Cardiac muscle cell (in vitro differentiated cells and primary cell): ENCODE measurements at regions not wholly inside any gene's neighbourhood (a gene's known extent, or its start where the extent isn't known, plus 50 kb on each side); places are given as distances from the start of the nearest gene placed in this dataset.

Source experiments
- DNase-seq, 2 donors: peaks; one replicate each; pipeline versions ENCODE4 v3.0.0 to v3.0.0-alpha.2; 2010 to 2017; ENCODE audit warnings: low read depth in 1 of 2, low spot score in 1 of 2
- H3K27ac ChIP-seq: fragments of 200-600 bp; sonication (generic); 2 replicates; pipeline ENCODE4 v1.5.1; 2016
- H3K27me3 ChIP-seq: fragments of 200-600 bp; sonication (generic); 2 replicates; pipeline ENCODE4 v1.6.0; 2016; ENCODE audit warnings: control low read depth
- H3K36me3 ChIP-seq: fragments of 200-600 bp; sonication (generic); 2 replicates; pipeline ENCODE4 v1.5.1; 2016; ENCODE audit warnings: control low read depth
- H3K4me1 ChIP-seq: fragments of 200-600 bp; sonication (generic); 2 replicates; pipeline ENCODE4 v1.8.1; 2017; ENCODE audit warnings: low read depth, mild to moderate bottlenecking, mixed run types
- H3K4me3 ChIP-seq: fragments of 200-600 bp; sonication (generic); 2 replicates; pipeline ENCODE4 v1.5.1; 2016; ENCODE audit warnings: mild to moderate bottlenecking
- H3K9me3 ChIP-seq: fragments of 200-600 bp; sonication (generic); 2 replicates; pipeline ENCODE4 v1.5.1; 2017; ENCODE audit warnings: low read depth, mild to moderate bottlenecking, control low read depth
- TF ChIP-seq, protein P1 (sequence below): IDR thresholded peaks from 2 replicates; pipeline ENCODE4 v1.5.1; 2012; ENCODE audit warnings: low read depth, mild to moderate bottlenecking, low read length

DNA sequence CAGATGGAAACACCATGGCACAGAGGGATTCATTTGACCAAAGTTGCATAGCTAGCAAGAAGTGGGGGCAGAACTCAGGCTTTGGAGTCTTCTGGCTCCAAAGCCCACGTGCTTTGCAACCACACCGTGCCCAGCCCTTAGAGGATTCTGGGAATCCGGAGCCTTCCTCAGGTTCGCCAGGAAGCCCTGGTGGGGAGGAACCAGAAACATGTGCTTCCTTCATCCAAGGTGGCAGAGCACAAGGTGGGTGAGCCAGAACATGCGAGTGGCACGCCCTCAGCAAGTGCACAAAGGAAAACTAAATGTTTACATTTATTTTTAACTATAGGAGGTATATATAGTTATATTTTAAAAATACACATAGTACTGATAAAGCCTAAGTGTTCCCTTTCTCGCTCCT, 151.9 kb upstream of the NECTIN1 start:
- Histone ChIP-seq H3K4me1 (peaks cover 39% of the 10 kb centered on the region), H3K27ac (no peak overlapping the region), H3K36me3 (no peaks in the 10 kb centered on the region), H3K9me3 (no peaks in the 10 kb centered on the region), H3K27me3 (no peaks in the 10 kb centered on the region), H3K4me3 (no peak overlapping the region)
- TF ChIP-seq, protein P1, sequence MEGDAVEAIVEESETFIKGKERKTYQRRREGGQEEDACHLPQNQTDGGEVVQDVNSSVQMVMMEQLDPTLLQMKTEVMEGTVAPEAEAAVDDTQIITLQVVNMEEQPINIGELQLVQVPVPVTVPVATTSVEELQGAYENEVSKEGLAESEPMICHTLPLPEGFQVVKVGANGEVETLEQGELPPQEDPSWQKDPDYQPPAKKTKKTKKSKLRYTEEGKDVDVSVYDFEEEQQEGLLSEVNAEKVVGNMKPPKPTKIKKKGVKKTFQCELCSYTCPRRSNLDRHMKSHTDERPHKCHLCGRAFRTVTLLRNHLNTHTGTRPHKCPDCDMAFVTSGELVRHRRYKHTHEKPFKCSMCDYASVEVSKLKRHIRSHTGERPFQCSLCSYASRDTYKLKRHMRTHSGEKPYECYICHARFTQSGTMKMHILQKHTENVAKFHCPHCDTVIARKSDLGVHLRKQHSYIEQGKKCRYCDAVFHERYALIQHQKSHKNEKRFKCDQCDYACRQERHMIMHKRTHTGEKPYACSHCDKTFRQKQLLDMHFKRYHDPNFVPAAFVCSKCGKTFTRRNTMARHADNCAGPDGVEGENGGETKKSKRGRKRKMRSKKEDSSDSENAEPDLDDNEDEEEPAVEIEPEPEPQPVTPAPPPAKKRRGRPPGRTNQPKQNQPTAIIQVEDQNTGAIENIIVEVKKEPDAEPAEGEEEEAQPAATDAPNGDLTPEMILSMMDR, result no peak
- DNase-seq, result no peak

DNA sequence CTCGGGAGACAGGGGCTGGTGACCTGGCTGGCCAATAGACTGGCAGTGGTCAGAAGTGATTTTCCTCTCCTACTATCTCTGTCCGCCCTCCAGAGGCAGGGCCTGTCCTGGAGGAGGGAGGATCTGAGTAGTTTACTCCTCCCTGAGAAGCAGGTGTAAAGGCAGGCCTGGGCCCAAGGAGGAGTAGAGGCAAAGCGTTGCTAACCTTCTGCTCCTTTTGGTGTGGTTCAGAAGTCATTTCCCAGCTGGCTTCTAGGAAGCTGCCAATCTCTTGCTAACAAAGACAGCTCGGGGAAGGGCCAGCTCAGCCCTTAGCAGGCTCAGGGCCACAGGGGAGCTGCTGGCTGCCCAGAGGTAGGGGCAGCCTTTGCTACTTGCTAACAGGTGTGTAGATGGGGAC, 151.1 kb upstream of the NECTIN1 start:
- H3K27me3 ChIP-seq, result no peaks in the 10 kb centered on the region
- TF ChIP-seq, protein P1, result no peak
- H3K4me1 ChIP-seq, result peaks cover 38% of the 10 kb centered on the region
- H3K4me3 ChIP-seq, result no peak overlapping the region
- H3K9me3 ChIP-seq, result no peaks in the 10 kb centered on the region
- no peak for DNase-seq
- H3K27ac ChIP-seq, result peak overlapping the region; percentile 20
- no peaks in the 10 kb centered on the region for H3K36me3 ChIP-seq

DNA sequence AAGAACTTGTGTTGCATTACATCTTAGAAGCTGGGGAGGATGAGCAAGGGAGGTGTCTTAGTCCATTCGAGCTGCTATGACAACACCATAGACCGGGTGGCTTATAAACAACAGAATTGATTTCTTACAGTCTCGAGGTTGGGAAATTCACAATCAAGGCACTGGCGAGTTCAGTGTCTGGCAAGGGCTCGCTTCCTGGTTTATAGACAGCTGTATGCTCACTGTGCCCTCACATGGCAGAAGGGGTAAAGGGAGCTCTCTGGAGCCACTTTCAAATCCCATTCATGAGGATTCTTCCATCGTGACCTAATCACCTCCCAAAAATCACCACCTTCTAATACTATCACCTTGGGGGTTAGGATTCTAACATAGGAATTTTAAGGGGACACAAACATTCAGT, 150.0 kb upstream of the NECTIN1 start:
- Histone ChIP-seq H3K9me3 (no peaks in the 10 kb centered on the region), H3K36me3 (no peaks in the 10 kb centered on the region), H3K27me3 (no peaks in the 10 kb centered on the region), H3K4me3 (no peak overlapping the region), H3K27ac (no peak overlapping the region), H3K4me1 (peaks cover 46% of the 10 kb centered on the region)
- DNase-seq, result no peak
- TF ChIP-seq, protein P1, result no peak

DNA sequence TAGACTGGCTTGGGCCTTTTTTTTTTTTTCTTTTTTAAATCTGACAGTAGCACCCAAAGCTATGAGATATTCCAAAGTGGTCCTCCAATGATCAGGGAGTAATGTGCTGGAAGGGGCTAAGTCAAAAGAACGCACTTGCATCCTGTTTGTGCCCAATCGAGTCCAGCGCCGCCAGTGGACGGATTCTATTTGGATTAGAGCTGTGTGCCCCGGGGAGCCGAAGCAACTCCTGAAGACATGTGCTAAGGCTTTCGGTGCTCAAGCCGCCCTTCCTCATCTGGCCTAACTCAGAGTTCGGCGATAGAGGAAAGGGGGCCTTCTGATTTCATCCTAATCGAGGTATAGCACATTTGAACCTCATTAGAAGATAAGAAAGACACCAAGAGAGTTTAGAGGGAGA, 147.8 kb upstream of the NECTIN1 start:
- no peak overlapping the region for H3K4me3 ChIP-seq
- DNase-seq, result no peak

DNA sequence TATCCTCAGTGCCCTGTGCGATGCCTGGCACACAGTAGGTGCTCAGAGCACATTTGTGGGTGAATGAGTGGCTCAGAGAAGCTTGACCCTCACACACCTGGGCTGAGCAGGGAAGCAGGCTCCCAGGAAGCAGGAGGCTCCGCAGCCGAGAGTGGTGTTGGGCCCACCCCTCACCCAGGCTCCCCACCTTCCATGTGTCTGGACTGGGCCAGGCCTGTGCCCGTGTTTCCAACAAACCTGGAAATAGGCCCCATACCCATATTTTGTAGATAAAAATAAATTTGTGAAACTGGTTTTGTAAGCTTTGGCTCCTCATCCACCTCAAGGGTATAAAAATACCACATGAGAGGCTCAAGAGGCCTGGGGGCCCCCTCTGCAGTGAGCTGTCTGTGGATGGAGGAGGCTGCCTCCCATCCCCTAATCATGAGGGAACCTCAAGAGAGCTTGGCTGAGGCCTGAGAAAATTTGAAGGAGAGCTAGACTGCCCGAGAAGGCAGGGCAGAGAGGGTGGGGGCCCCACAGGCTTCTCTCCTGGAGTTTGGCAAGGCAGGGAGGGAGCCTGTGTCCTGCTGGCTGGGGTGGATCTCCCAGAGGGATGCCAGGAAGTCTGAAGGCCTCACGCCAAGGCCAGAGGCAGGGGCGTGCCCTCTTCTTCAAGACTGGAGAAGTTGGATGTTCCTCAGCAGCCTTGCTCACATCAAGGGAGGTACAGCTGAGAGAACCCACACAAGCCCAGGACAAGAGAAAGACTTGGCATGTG, 147.0 kb upstream of the NECTIN1 start:
- Histone ChIP-seq H3K36me3 (no peaks in the 10 kb centered on the region), H3K9me3 (no peaks in the 10 kb centered on the region), H3K4me3 (no peak overlapping the region), H3K4me1 (peaks cover 55% of the 10 kb centered on the region), H3K27me3 (no peaks in the 10 kb centered on the region), H3K27ac (no peak overlapping the region)
- DNase-seq, result no peak
- TF ChIP-seq, protein P1, result no peak

More for the DNA sequence above, 147.8 kb upstream of the NECTIN1 start:
- Histone ChIP-seq H3K27me3 (no peaks in the 10 kb centered on the region), H3K36me3 (no peaks in the 10 kb centered on the region), H3K4me1 (peaks cover 53% of the 10 kb centered on the region), H3K27ac (no peak overlapping the region), H3K9me3 (no peaks in the 10 kb centered on the region)
- TF ChIP-seq, protein P1, result no peak
